ENCODE measurements at regions not wholly inside any gene's neighbourhood (a gene's known extent, or its start where the extent isn't known, plus 50 kb on each side); places are given as distances from the start of the nearest gene placed in this dataset.
A peak's percentile ranks its signal among the peaks of the same experiment; 100 is the strongest.

DNA sequence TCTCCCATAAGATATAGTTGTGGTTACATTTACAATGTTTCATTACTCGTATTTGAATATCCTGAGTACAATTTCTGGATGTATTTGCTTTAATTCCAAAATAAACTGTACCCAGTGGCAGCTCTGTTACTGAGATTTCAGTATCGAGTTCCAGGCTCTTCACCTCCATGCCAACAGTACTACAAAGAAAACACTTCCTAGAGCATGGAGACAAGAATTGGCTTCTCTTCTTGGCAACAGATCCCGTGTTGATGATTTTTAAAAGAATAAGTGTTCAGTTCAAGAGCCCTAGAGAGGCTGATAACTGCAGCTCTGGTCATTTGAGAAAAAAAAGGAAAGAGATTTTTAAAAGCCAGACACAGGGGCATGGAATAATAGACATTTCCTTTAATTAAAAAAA is 302.8 kb downstream of the EFNB2 start:
- DNase-seq, result no peak

GRCh38 chr13:106230450-106230849 is 305.0 kb downstream of the EFNB2 start:
- DNase-seq, result no peak

DNA sequence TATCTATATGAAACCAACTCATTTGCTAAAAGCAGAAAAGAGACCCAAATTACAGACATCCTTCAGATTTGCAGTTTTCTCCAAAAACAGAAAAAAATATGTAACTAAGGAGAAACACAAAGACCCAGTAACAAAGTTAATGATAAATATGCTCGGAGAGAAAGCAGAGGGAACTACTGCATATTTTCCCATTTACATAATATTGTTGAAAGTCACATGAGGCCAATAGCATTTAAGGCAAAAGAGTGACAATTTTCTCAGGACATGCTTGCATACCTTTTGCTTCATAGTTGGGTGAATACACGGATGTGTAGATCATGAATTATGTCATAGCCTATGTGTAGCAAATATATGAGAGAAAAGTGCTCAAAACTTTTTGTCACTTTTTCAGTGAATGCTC is 310.3 kb downstream of the EFNB2 start:
- DNase-seq, result no peak

- DNase-seq, result no peak
Measured at GRCh38 chr13:106220211-106220610, 315.3 kb downstream of the EFNB2 start.

- DNase-seq, result no peak
Measured at GRCh38 chr13:106213028-106213757, 322.3 kb downstream of the EFNB2 start.

GRCh38 chr13:106212386-106213010 is 323.0 kb downstream of the EFNB2 start:
- no peak for DNase-seq

DNA sequence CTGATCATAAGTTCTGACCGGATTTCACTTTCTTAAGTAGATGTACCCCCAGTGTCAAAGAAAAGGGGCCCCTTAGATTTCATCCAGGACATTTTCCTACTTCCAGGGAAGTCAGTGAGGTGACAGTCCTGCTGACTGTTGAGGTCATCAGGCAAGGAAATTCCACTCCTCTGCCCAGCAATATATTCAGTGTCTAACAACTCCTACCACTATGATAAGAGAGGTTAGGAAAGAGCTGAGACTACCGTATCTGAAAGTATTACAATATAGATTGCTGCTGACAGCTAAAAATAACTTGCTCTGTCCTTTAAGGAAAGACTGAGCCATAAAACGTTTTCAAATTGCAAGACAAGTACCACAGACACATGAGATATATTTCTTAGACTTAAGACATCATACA is 325.1 kb downstream of the EFNB2 start:
- DNase-seq, result no peak

DNA sequence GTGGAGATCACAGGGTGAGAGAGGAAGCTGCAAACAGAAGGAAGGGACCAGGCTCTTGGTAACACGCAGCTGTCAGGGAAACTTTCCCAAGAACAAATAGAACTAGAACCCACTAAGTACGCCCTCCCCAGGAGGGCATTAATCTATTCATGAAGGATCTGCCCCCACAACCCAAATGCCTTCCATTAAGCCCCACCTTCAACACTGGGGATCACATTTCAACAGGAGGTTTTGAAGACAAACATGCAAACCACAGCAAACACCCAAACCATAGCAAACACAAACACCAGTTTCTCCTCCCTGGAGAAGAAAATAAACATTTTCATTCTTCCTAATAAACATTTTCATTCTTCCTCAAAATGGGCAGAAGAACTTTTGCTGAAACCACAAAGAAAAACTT is 329.6 kb downstream of the EFNB2 start:
- DNase-seq, result no peak

- DNase-seq, result peak; percentile 54 to 55
Measured at GRCh38 chr13:106197496-106197895, 338.0 kb downstream of the EFNB2 start.

DNA sequence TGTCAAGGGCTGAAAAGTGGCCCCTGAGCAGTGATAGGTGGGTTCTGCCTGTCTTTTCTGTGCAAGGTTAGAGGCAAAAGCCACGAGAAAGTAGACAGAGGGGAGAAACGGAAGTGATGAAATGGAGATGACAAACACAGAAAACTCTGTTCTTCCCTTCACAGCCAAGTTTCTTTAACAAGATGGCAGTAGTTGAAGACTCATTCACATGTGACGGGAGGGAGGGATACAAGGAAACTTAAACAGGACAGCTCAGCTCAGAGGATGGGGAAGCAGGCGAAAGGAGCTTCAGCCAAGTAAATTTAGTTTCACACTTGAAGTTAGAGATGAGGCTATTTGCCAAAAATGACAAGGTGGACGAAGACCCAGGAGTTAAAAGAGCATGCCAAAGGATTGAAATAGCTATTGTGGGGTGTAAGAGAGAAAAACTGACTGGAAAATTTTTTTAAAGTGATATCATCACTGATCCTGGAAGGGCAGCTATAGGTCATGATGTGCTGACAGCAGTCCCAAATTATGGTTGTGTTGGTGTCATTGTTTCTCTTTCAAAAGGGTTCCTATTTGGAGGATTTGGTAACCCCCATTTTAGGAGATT is 347.9 kb downstream of the EFNB2 start:
- no peak for DNase-seq

- no peak for DNase-seq
Measured at GRCh38 chr13:106187101-106187500, 348.4 kb downstream of the EFNB2 start.

GRCh38 chr13:106186366-106187030 is 349.0 kb downstream of the EFNB2 start:
- DNase-seq, result no peak

DNA sequence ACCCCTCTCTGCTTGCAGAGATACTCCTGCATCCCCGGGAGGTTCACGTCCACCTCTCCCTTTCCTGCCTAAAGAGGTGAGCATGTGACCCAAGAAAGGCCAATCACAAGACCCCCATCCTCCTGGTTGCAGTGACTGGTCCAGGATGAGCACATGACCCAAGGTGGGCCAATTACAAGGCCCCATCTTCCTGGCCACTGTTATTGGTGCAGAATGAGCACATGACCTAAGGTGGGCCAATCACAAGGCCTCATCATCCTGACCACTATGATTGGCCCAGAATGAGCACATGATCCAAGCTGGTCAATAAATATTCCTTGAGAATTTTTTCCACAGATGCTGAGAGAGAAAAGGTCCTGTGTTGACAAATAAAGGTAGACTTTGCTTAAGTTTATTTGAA is 350.7 kb downstream of the EFNB2 start:
- no peak for DNase-seq

GRCh38 chr13:106183410-106184065 is 351.9 kb downstream of the EFNB2 start:
- DNase-seq, result peak in 1 of 2 experiments; percentile 49

GRCh38 chr13:106182404-106182803 is 353.1 kb downstream of the EFNB2 start:
- peak in 1 of 2 experiments; percentile 67 for DNase-seq

GRCh38 chr13:106178816-106179215 is 356.6 kb downstream of the EFNB2 start:
- no peak for DNase-seq

DNA sequence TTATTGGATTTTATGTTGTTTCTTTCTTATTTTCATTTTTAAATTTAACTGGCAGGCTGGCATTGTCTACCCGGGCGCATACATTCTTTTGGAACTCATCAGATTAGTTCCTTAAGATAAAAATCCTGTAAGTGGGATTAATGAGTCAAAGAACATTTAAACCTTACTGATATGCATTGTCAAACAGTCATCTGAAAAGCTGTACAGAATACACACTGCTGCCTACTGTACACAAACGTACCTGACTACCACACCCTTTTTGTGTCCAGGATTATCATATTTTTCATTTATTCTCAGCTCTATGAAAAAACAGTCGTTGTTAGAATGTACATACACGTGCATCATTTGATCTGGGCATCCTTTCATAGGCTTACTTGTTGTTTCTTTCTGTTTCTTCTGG is 358.3 kb downstream of the EFNB2 start:
- no peak for DNase-seq

DNA sequence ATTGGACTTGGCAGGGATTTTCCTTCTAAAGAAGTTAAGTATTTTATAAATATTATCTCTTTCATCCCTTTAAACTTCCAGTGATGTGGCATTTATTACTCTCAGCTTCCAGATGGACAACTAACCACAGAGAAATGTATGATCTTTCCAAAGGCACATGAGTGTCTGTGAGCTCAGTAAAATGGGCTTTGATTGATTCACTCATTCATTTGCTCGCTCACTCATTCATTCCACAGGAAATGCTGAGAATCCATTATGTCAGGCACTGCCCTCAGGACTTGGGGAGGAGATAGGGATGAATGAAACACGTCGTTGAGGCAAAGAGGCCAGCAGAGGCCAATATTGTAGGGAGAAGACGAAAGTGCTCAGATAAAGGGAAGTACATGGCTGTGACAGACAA is 359.3 kb downstream of the EFNB2 start:
- no peak for DNase-seq

- no peak for DNase-seq
Measured at GRCh38 chr13:106173891-106174610, 361.4 kb downstream of the EFNB2 start.

- no peak for DNase-seq
Measured at GRCh38 chr13:106173346-106173745, 362.1 kb downstream of the EFNB2 start.

GRCh38 chr13:106172176-106172905 is 363.1 kb downstream of the EFNB2 start:
- no peak for DNase-seq

DNA sequence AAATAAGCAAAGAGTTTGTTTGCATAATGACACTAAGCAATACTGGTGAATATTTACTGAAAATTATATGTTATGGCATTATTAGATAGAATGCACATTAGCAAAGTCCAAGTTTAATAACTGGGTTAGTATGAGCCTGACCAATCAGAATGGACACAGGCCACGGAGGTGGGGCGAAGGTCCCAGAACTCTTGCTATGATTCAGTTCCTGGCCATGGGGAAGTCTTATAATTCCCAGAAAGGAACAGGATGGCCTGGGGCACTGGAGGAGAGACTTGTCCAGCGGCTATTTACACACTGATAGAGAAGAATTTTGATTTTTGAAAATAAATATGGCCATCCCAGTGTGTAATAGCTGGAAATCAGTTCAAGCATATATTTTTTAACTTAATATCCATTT is 372.0 kb downstream of the EFNB2 start:
- no peak for DNase-seq
